Peyer's patch (tissue), 4 donors: ENCODE measurements at regions not wholly inside any gene's neighbourhood (a gene's known extent, or its start where the extent isn't known, plus 50 kb on each side); places are given as distances from the start of the nearest gene placed in this dataset.

Experiments used
- DNase-seq, 3 donors: peaks; one replicate each; pipeline ENCODE4 v3.0.0-alpha.2; 2017 to 2019
- H3K27ac ChIP-seq, 4 donors: fragments of 200-600 bp; sonication (generic); one replicate each; pipeline ENCODE4 v1.5.1; 2016 to 2019
- H3K27me3 ChIP-seq, 2 donors: fragments of 200-600 bp; sonication (generic); one replicate each; pipeline ENCODE4 v1.5.1; 2019
- H3K36me3 ChIP-seq, 3 donors: fragments of 200-600 bp; sonication (generic); one replicate each; pipeline ENCODE4 v1.5.1; 2016 to 2019
- H3K4me1 ChIP-seq, 4 donors: fragments of 200-600 bp; sonication (generic); one replicate each; pipeline ENCODE4 v1.5.1; 2016 to 2019
- H3K4me3 ChIP-seq, 4 donors: fragments of 200-600 bp; sonication (generic); 1 replicate in 3 of 4; 2 replicates in 1 of 4; pipeline ENCODE4 v1.5.1; 2016 to 2019; ENCODE audit warnings: mild to moderate bottlenecking in 1 of 4
- H3K9me3 ChIP-seq, 4 donors: fragments of 200-600 bp; sonication (generic); one replicate each; pipeline ENCODE4 v1.5.1; 2016 to 2019; ENCODE audit warnings: mild to moderate bottlenecking in 1 of 4
- POLR2A ChIP-seq, 2 donors: fragments of 450-650 bp; IDR thresholded peaks; one replicate each; pipeline ENCODE4 v1.5.1; 2017; ENCODE audit warnings: antibody characterized with exemption in 2 of 2, mild to moderate bottlenecking in 2 of 2, moderate library complexity in 2 of 2
- TF ChIP-seq, protein P1 (sequence below), 6 experiments: fragments of 450-650 bp in 4 of 6; fragments of 200-600 bp in 2 of 6; sonication (generic) in 1 of 6; IDR thresholded peaks; one replicate each; pipeline ENCODE4 v1.5.1; 2017 to 2019; ENCODE audit warnings: antibody characterized with exemption in 6 of 6, mild to moderate bottlenecking in 3 of 6, moderate library complexity in 1 of 6

DNA sequence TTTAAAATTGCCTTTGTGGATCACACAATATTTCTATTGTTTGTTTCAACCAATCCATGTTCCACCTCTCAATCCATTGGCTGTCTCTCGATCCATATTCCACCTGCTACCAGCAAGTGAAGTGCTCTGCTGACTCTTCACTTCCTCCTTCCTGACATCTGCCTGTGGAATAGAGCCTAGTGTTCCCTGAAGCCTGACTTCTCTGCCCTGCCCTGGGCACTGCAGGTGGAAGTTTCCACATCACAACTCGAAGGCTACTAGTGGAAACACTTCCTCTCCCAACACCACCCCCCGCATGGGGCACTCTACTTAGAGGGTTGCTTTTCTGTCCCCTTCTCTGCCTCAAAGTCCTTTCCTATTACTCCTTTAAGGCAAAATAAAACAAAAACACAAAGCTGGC, 563.8 kb upstream of the IGFBP3 start:
- H3K4me1 ChIP-seq: no peaks in the 10 kb centered on the region

DNA sequence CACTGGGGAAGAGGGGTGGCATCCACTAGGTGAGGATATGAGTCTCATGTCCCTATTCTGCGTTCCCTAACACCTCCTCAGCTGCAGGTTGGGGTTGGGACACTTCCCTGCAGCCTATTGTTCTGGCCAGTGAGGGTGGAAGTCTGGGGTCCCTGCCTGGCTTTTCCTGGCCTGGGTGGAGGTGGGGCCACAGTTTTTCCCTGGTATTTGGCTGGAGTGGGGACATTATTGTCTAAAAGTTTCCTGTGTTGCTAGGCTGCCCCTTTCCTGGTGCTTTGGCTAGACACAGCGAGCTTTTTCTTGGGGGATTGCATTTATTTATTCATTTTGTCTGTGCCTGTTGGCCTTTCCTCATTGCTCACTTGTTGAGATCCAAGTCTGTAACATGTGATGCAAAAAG, 559.5 kb upstream of the IGFBP3 start:
- no peak overlapping the region for H3K27ac ChIP-seq
- no peaks in the 10 kb centered on the region for H3K9me3 ChIP-seq
- H3K4me1 ChIP-seq: no peaks in the 10 kb centered on the region
- H3K4me3 ChIP-seq: no peak overlapping the region
- TF ChIP-seq, protein P1, sequence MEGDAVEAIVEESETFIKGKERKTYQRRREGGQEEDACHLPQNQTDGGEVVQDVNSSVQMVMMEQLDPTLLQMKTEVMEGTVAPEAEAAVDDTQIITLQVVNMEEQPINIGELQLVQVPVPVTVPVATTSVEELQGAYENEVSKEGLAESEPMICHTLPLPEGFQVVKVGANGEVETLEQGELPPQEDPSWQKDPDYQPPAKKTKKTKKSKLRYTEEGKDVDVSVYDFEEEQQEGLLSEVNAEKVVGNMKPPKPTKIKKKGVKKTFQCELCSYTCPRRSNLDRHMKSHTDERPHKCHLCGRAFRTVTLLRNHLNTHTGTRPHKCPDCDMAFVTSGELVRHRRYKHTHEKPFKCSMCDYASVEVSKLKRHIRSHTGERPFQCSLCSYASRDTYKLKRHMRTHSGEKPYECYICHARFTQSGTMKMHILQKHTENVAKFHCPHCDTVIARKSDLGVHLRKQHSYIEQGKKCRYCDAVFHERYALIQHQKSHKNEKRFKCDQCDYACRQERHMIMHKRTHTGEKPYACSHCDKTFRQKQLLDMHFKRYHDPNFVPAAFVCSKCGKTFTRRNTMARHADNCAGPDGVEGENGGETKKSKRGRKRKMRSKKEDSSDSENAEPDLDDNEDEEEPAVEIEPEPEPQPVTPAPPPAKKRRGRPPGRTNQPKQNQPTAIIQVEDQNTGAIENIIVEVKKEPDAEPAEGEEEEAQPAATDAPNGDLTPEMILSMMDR (IDR thresholded peaks at IDR 0.05): no peak
- no peak for TF ChIP-seq POLR2A (IDR thresholded peaks at IDR 0.05)
- H3K36me3 ChIP-seq: no peaks in the 10 kb centered on the region
- H3K27me3 ChIP-seq: no peaks in the 10 kb centered on the region
- DNase-seq: no peak

More for the DNA sequence above, 563.8 kb upstream of the IGFBP3 start:
- H3K27me3 ChIP-seq: no peaks in the 10 kb centered on the region
- no peak overlapping the region for H3K4me3 ChIP-seq
- TF ChIP-seq, protein P1 (IDR thresholded peaks at IDR 0.05): no peak
- DNase-seq: no peak
- H3K9me3 ChIP-seq: no peaks in the 10 kb centered on the region
- H3K36me3 ChIP-seq: no peaks in the 10 kb centered on the region
- H3K27ac ChIP-seq: no peak overlapping the region

DNA sequence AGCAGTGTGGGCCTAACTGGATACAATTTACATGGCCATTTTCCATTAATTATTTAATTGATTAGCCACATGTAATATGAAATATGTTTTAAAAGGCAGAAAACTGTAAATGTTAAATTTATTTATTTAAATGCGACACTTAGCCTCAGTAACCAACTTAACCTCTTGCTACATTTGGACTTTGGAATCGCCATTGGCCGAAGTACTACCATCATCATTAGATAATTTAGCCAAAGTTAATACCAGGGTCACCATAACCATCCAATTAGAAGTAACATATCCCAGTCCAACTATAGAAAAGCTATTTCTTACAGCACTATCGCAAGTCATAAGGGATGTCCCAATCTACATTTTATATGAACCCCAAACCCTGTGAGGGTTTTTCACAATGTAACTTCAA, 558.6 kb upstream of the IGFBP3 start:
- Histone ChIP-seq H3K36me3 (no peaks in the 10 kb centered on the region), H3K27me3 (no peaks in the 10 kb centered on the region), H3K4me3 (no peak overlapping the region), H3K27ac (no peak overlapping the region), H3K9me3 (no peaks in the 10 kb centered on the region), H3K4me1 (no peaks in the 10 kb centered on the region)
- DNase-seq: no peak
- TF ChIP-seq, protein P1 (IDR thresholded peaks at IDR 0.05): no peak
- no peak for TF ChIP-seq POLR2A (IDR thresholded peaks at IDR 0.05)

DNA sequence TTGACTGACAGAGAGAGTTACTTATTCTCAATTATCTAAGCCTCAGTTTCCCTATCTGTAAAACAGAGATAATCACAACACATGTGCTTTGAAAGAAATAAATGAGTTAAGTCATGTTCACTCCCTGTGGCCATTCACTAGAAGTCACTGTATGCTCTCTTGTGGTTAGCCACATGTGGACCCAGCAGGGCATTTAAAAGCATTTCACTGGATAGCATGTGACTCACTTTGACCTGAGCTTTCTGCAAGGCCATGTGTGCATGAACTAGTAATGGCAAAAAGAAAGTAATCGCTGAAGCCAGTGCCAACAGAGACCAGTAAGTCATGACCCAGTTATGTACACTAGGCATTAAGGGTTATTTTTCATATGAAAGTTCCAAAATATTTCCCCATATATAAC, 557.0 kb upstream of the IGFBP3 start:
- H3K4me3 ChIP-seq: no peak overlapping the region
- DNase-seq: no peak
- H3K27ac ChIP-seq: no peak overlapping the region
- no peaks in the 10 kb centered on the region for H3K27me3 ChIP-seq
- H3K9me3 ChIP-seq: peaks cover 0 to 9% (median 0%) of the 10 kb centered on the region in 4 donors
- no peaks in the 10 kb centered on the region for H3K4me1 ChIP-seq
- TF ChIP-seq, protein P1 (IDR thresholded peaks at IDR 0.05): no peak
- no peak for TF ChIP-seq POLR2A (IDR thresholded peaks at IDR 0.05)
- H3K36me3 ChIP-seq: no peaks in the 10 kb centered on the region

DNA sequence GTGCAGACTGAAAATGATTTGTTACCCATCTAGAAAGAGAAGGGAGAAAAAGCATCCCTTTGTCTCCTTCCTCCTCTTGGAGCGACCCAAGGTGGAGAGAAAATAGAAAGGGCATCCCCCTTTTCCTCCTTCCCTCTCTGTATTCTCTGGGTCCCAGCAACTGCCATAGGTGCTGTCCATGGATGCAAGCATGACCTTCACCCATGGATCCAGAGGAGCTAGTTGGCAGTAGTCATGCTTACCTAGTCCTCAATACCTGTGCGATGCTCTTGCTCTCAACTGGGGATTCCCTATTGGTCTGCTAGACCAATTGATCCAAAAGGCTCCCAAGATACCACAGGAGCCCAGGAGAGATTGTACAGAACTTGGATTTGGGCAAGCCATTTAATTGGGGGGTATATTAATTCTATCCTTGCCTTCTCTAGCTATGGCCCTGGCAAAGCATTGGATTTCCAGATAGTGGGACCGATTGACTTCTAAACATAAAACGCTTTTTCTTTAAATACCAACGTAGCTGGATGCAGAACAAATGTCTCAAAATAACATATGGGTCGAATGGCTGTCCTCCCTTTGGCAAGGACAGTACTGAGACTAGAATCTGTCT, 547.8 kb upstream of the IGFBP3 start:
- no peaks in the 10 kb centered on the region for H3K36me3 ChIP-seq
- no peaks in the 10 kb centered on the region for H3K27me3 ChIP-seq
- no peak for DNase-seq
- no peak overlapping the region for H3K27ac ChIP-seq
- no peaks in the 10 kb centered on the region for H3K4me1 ChIP-seq
- H3K4me3 ChIP-seq: no peak overlapping the region
- no peak for TF ChIP-seq POLR2A (IDR thresholded peaks at IDR 0.05)
- H3K9me3 ChIP-seq: peaks cover 0 to 61% (median 11%) of the 10 kb centered on the region in 4 donors

DNA sequence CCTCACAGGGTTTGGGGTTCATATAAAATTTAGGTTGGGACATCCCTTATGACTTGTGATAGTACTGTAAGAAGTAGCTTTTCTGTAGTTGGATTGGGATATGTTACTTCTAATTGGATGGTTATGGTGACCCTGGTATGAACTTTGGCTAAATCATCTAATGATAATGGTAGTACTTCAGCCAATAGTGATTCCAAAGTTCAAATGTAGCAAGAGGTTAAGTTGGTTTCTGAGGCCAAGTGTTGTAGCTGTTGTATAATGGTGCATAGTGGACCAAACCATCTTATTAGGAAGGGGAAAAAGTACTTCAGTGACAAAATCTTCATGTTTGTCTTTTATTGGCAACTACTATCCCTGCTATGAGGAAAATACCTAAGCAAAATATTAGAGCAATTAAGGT, 542.1 kb upstream of the IGFBP3 start:
- Histone ChIP-seq H3K4me3 (no peak overlapping the region), H3K27ac (no peak overlapping the region), H3K4me1 (no peaks in the 10 kb centered on the region), H3K9me3 (peaks cover 0 to 22% (median 2%) of the 10 kb centered on the region in 4 donors), H3K27me3 (no peaks in the 10 kb centered on the region), H3K36me3 (no peaks in the 10 kb centered on the region)
- no peak for DNase-seq
- TF ChIP-seq, protein P1 (IDR thresholded peaks at IDR 0.05): no peak
- no peak for TF ChIP-seq POLR2A (IDR thresholded peaks at IDR 0.05)
